Right lobe of liver (tissue), 4 donors: ENCODE measurements at regions not wholly inside any gene's neighbourhood (a gene's known extent, or its start where the extent isn't known, plus 50 kb on each side); places are given as distances from the start of the nearest gene placed in this dataset.

Experiments used
- CTCF ChIP-seq, 4 donors: fragments of 200-600 bp in 3 of 4; fragments of 450-650 bp in 1 of 4; IDR thresholded peaks; one replicate each; pipeline versions ENCODE4 v1.5.1 to v1.8.0; 2016 to 2022; ENCODE audit warnings: antibody characterized with exemption in 4 of 4, mild to moderate bottlenecking in 2 of 4
- POLR2A ChIP-seq: fragments of 450-650 bp; IDR thresholded peaks from one replicate; pipeline ENCODE4 v1.6.1; 2017; ENCODE audit warnings: antibody characterized with exemption, mild to moderate bottlenecking
- donor health status: DM: no; HTN: no; CAD: no.
- donor health status: DM: no; HTN: no; CAD: no.
- donor health status: DM: no; HTN: yes; CAD: no.

GRCh38 chr6:105595829-105596228 is 192.9 kb upstream of the PREP start:
- TF ChIP-seq CTCF (IDR thresholded peaks at IDR 0.05): no peak
- TF ChIP-seq POLR2A: no peak
